ENCODE measurements at regions not wholly inside any gene's neighbourhood (a gene's known extent, or its start where the extent isn't known, plus 50 kb on each side); places are given as distances from the start of the nearest gene placed in this dataset.

DNA sequence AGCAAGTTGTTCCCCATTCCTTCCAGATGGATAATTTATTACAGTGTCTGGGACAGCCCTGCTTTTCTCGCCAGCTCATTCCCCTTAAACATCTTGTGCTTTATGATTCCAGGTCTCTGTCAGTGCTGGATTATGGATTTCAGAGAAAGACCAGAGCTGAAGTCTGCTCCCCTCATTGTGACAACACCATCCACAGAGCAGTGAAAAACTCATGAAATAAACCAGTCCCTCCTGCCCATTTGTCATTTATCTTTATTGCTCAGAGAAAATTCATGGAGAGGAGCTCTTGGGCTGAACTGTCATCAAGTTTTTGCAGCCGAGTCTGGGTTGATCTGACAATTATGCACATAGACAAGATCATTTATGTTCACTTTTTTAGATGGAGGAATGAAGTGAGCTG, 92.7 kb upstream of the GPR12 start:
- TF ChIP-seq POLR2A (IDR thresholded peaks at IDR 0.05; ENCODE audit: borderline replicate concordance, extremely low read depth, insufficient read depth, insufficient read length) (no peak), EZH2 (IDR thresholded peaks at IDR 0.05) (no peak), ATF3 (IDR thresholded peaks at IDR 0.05) (no peak), SIN3A (IDR thresholded peaks at IDR 0.05; ENCODE audit: low read depth) (no peak), EZH2phosphoT487 (IDR thresholded peaks at IDR 0.05; ENCODE audit: borderline replicate concordance) (no peak), JUND (IDR thresholded peaks at IDR 0.05) (no peak), FOSL1 (IDR thresholded peaks at IDR 0.05; ENCODE audit: low read depth) (no peak), YY1 (IDR thresholded peaks at IDR 0.05; ENCODE audit: extremely low read depth, insufficient replicate concordance, low read depth, low read length) (no peak)
- TF ChIP-seq, protein P1, sequence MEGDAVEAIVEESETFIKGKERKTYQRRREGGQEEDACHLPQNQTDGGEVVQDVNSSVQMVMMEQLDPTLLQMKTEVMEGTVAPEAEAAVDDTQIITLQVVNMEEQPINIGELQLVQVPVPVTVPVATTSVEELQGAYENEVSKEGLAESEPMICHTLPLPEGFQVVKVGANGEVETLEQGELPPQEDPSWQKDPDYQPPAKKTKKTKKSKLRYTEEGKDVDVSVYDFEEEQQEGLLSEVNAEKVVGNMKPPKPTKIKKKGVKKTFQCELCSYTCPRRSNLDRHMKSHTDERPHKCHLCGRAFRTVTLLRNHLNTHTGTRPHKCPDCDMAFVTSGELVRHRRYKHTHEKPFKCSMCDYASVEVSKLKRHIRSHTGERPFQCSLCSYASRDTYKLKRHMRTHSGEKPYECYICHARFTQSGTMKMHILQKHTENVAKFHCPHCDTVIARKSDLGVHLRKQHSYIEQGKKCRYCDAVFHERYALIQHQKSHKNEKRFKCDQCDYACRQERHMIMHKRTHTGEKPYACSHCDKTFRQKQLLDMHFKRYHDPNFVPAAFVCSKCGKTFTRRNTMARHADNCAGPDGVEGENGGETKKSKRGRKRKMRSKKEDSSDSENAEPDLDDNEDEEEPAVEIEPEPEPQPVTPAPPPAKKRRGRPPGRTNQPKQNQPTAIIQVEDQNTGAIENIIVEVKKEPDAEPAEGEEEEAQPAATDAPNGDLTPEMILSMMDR (IDR thresholded peaks at IDR 0.05 in 2 of 3, conservative IDR thresholded peaks at IDR 0.05 in 1 of 3; ENCODE audit: borderline replicate concordance in 1 of 3, insufficient read depth in 1 of 3, low read depth in 2 of 3, low read length in 2 of 3) = no peak
